Neural crest cell (in vitro differentiated cells): ENCODE measurements at regions not wholly inside any gene's neighbourhood (a gene's known extent, or its start where the extent isn't known, plus 50 kb on each side); places are given as distances from the start of the nearest gene placed in this dataset.

Experiments used
- DNase-seq: peaks from one replicate; pipeline ENCODE4 v3.0.0; 2021; ENCODE audit warnings: low read depth, mixed read lengths, low spot score
- H3K27ac Mint-ChIP-seq: one replicate; pipeline ENCODE4 v1.8.0; 2021; ENCODE audit warnings: mild to moderate bottlenecking, mixed read lengths; ENCODE audit not compliant: unreplicated experiment
- H3K27me3 Mint-ChIP-seq: 2 replicates; pipeline ENCODE4 v1.8.0; 2021; ENCODE audit warnings: low read depth, mild to moderate bottlenecking, mixed read lengths
- H3K36me3 Mint-ChIP-seq: 2 replicates; pipeline ENCODE4 v1.8.0; 2021; ENCODE audit warnings: low read depth, mild to moderate bottlenecking, mixed read lengths
- H3K4me1 Mint-ChIP-seq: 2 replicates; pipeline ENCODE4 v1.8.0; 2021; ENCODE audit warnings: mixed read lengths
- H3K4me3 Mint-ChIP-seq: one replicate; pipeline ENCODE4 v1.8.0; 2021; ENCODE audit warnings: mild to moderate bottlenecking, mixed read lengths
- H3K9me3 Mint-ChIP-seq: 2 replicates; pipeline ENCODE4 v1.8.0; 2021; ENCODE audit warnings: mixed read lengths
- CTCF ChIP-seq: fragments of 200-600 bp; sonication (generic); conservative IDR thresholded peaks from 2 replicates; pipeline ENCODE4 v1.5.0; 2021; ENCODE audit warnings: antibody characterized with exemption, mild to moderate bottlenecking

DNA sequence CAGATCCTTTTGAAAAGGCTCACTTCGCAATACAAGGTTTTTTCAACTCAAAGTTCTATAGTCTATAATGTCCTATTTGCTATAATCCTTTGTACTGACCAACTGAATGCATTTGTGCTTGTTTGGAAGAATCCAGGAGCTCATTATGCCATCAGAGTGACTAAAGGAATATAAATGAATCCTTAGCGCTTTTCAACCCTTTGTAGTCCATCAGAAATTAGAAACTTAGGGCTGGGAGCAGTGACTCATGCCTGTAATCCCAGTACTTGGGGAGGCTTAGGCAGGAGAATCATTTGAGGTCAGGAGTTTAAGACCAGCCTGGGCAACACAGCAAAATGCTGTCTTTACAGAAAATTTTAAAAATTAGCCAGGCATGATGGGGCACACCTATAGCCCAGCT, 330.2 kb upstream of the CHAC2 start:
- no peak for DNase-seq
- Mint-ChIP-seq H3K27me3 (no peaks in the 10 kb centered on the region), H3K4me3 (no peak overlapping the region), H3K36me3 (no peaks in the 10 kb centered on the region), H3K4me1 (peaks cover 7% of the 10 kb centered on the region), H3K27ac (no peak overlapping the region), H3K9me3 (no peaks in the 10 kb centered on the region)
- no peak for TF ChIP-seq CTCF

DNA sequence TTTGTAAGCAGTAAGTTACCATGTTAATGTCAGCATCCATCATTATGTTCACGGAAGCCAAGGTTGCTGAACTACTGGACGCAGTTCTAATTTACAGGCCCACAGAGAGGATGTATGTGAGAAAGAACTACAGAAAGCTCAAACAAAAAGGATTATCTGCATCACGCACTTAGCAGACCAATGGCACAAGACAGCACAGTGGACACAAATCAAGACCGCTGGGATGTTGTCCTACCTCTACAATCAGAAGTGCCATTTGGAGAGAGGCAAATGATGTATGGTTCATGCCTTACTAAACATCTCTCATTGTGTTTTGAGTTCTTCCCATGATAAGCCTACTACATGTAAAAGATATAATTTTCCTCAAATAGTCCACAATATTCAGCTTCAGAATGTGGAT, 330.7 kb upstream of the CHAC2 start:
- no peak for TF ChIP-seq CTCF
- H3K36me3 Mint-ChIP-seq = no peaks in the 10 kb centered on the region
- H3K27ac Mint-ChIP-seq = no peak overlapping the region
- no peak overlapping the region for H3K4me3 Mint-ChIP-seq
- DNase-seq = no peak
- peaks cover 7% of the 10 kb centered on the region for H3K4me1 Mint-ChIP-seq
- H3K27me3 Mint-ChIP-seq = no peaks in the 10 kb centered on the region
- no peaks in the 10 kb centered on the region for H3K9me3 Mint-ChIP-seq

DNA sequence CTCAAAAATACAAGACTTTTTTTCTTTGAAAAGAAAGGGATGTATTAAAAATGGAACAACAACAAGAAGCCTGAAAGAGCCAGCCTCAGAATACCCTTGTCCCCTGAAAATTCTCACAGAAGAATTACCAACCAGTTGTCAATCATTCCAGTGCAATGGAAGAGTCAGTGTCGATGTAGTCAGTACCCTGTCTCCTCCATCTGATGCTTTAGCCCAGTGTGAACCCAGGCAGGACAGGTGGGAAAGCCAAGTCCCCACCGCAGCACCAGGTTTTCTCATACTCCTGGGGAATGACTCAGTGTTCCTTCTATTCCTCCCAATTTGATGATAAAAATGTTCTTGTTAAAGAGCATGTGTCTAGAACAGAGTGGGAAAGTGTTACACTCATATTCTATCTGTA, 332.0 kb upstream of the CHAC2 start:
- H3K36me3 Mint-ChIP-seq = no peaks in the 10 kb centered on the region
- no peak overlapping the region for H3K4me3 Mint-ChIP-seq
- H3K9me3 Mint-ChIP-seq = no peaks in the 10 kb centered on the region
- DNase-seq = no peak
- H3K27me3 Mint-ChIP-seq = no peaks in the 10 kb centered on the region
- peaks cover 7% of the 10 kb centered on the region for H3K4me1 Mint-ChIP-seq
- no peak for TF ChIP-seq CTCF
- no peak overlapping the region for H3K27ac Mint-ChIP-seq

- no peak overlapping the region for H3K4me3 Mint-ChIP-seq
- peaks cover 7% of the 10 kb centered on the region for H3K4me1 Mint-ChIP-seq
- no peak for DNase-seq
- no peak for TF ChIP-seq CTCF
- no peaks in the 10 kb centered on the region for H3K27me3 Mint-ChIP-seq
- H3K36me3 Mint-ChIP-seq = no peaks in the 10 kb centered on the region
- no peak overlapping the region for H3K27ac Mint-ChIP-seq
- H3K9me3 Mint-ChIP-seq = no peaks in the 10 kb centered on the region
Observed at GRCh38 chr2:53434466-53434865, 333.1 kb upstream of the CHAC2 start.

DNA sequence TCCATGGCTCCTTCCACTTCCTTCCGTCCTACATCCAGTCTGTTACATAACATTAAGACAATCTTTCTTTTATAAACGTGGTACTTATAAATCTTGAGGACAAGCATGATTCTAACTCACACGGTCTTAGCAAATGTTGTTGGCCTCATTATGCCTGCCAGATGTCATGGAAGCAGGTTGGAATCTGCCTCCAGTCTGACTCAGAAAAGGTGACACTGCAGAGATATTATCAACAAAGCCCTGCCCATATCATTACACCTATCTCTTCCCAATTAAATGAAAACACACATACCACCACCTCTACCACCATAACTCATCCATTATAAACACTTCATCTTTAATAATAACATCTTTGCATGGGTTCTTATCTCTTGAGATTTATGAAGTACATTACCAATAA, 334.7 kb upstream of the CHAC2 start:
- no peak for DNase-seq
- H3K4me1 Mint-ChIP-seq = peaks cover 7% of the 10 kb centered on the region
- H3K4me3 Mint-ChIP-seq = no peak overlapping the region
- H3K27ac Mint-ChIP-seq = no peak overlapping the region
- H3K36me3 Mint-ChIP-seq = no peaks in the 10 kb centered on the region
- H3K9me3 Mint-ChIP-seq = no peaks in the 10 kb centered on the region
- H3K27me3 Mint-ChIP-seq = no peaks in the 10 kb centered on the region
- no peak for TF ChIP-seq CTCF

GRCh38 chr2:53429901-53430300, 337.7 kb upstream of the CHAC2 start:
- no peak overlapping the region for H3K27ac Mint-ChIP-seq

More at GRCh38 chr2:53429901-53430300, 337.7 kb upstream of the CHAC2 start:
- Mint-ChIP-seq H3K4me1 (no peaks in the 10 kb centered on the region), H3K4me3 (no peak overlapping the region), H3K9me3 (no peaks in the 10 kb centered on the region), H3K27me3 (no peaks in the 10 kb centered on the region), H3K36me3 (no peaks in the 10 kb centered on the region)
- TF ChIP-seq CTCF = no peak
- no peak for DNase-seq
